Smooth muscle cell (in vitro differentiated cells): ENCODE measurements at regions not wholly inside any gene's neighbourhood (a gene's known extent, or its start where the extent isn't known, plus 50 kb on each side); places are given as distances from the start of the nearest gene placed in this dataset.

Experiments
- DNase-seq: peaks from one replicate; lab custom pipeline; 2025; ENCODE audit not compliant: unreplicated experiment; lab: John Stamatoyannopoulos, UW
- H2AFZ ChIP-seq: fragments of 200-600 bp; sonication (generic); 2 replicates; pipeline ENCODE4 v1.6.0; 2016; ENCODE audit warnings: antibody characterized with exemption, low read depth, mild to moderate bottlenecking
- H3F3A ChIP-seq: fragments of 200-600 bp; sonication (generic); 2 replicates; pipeline ENCODE4 v1.6.0; 2017; ENCODE audit warnings: antibody characterized with exemption, low read depth
- H3K27ac ChIP-seq: fragments of 200-600 bp; sonication (generic); 2 replicates; pipeline ENCODE4 v1.5.1; 2016; ENCODE audit warnings: low read depth, mild to moderate bottlenecking
- H3K27me3 ChIP-seq: fragments of 200-600 bp; sonication (generic); 2 replicates; pipeline ENCODE4 v1.6.1; 2016; ENCODE audit warnings: low read depth, mild to moderate bottlenecking
- H3K36me3 ChIP-seq: fragments of 200-600 bp; sonication (generic); 2 replicates; pipeline ENCODE4 v1.5.1; 2016; ENCODE audit warnings: low read depth
- H3K4me1 ChIP-seq: fragments of 200-600 bp; sonication (generic); 2 replicates; pipeline ENCODE4 v1.5.1; 2016; ENCODE audit warnings: low read depth
- H3K4me2 ChIP-seq: fragments of 200-600 bp; sonication (generic); 2 replicates; pipeline ENCODE4 v1.6.0; 2016; ENCODE audit warnings: mild to moderate bottlenecking
- H3K4me3 ChIP-seq: fragments of 200-600 bp; sonication (generic); 2 replicates; pipeline ENCODE4 v1.5.1; 2016; ENCODE audit warnings: mild to moderate bottlenecking
- H3K79me2 ChIP-seq: fragments of 200-600 bp; sonication (generic); 2 replicates; pipeline ENCODE4 v1.6.0; 2016; ENCODE audit warnings: low read depth, mild to moderate bottlenecking
- H3K9ac ChIP-seq: fragments of 200-600 bp; sonication (generic); 2 replicates; pipeline ENCODE4 v1.6.0; 2016; ENCODE audit warnings: low read depth
- H3K9me3 ChIP-seq: fragments of 200-600 bp; sonication (generic); replicated peaks from 2 replicates; pipeline ENCODE4 v1.5.1; 2016; ENCODE audit warnings: low read depth
- H4K20me1 ChIP-seq: fragments of 200-600 bp; sonication (generic); 2 replicates; pipeline ENCODE4 v1.6.0; 2016; ENCODE audit warnings: low read depth
- CTCF ChIP-seq: fragments of 200-600 bp; sonication (generic); IDR thresholded peaks from 2 replicates; pipeline ENCODE4 v1.5.1; 2017; ENCODE audit warnings: borderline replicate concordance, mild to moderate bottlenecking, antibody characterized with exemption; ENCODE audit not compliant: insufficient read depth, poor library complexity, severe bottlenecking
- WGBS: methylation state at CpG from one replicate; pipeline ENCODE4 v1.1.7; 2016; ENCODE audit warnings: low lambda C conversion rate; 5-methylcytosine and 5-hydroxymethylcytosine counted together

- Histone ChIP-seq H3K9me3 (peaks cover 4% of the 10 kb centered on the region), H3K9ac (no peak overlapping the region)
Measured at GRCh38 chr11:96905663-96906062, 515.9 kb downstream of the JRKL start.

GRCh38 chr11:96906476-96906875, 516.7 kb downstream of the JRKL start:
- Histone ChIP-seq H3K36me3 (no peaks in the 10 kb centered on the region), H4K20me1 (no peaks in the 10 kb centered on the region), H3K4me1 (no peaks in the 10 kb centered on the region), H3K79me2 (no peaks in the 10 kb centered on the region), H3F3A (no peaks in the 10 kb centered on the region), H3K4me2 (no peak overlapping the region), H3K4me3 (no peak overlapping the region), H3K9ac (no peak overlapping the region), H2AFZ (no peak overlapping the region), H3K27me3 (no peaks in the 10 kb centered on the region), H3K9me3 (peaks cover 4% of the 10 kb centered on the region), H3K27ac (no peak overlapping the region)
- DNase-seq = no peak
- WGBS = 81% methylated on average over 1 of the region's 1 CpG
- no peak for TF ChIP-seq CTCF

More at GRCh38 chr11:96905663-96906062, 515.9 kb downstream of the JRKL start:
- Histone ChIP-seq H2AFZ (no peak overlapping the region), H3K4me3 (no peak overlapping the region), H3F3A (no peaks in the 10 kb centered on the region), H3K79me2 (no peaks in the 10 kb centered on the region), H4K20me1 (no peaks in the 10 kb centered on the region), H3K36me3 (no peaks in the 10 kb centered on the region), H3K27ac (no peak overlapping the region), H3K4me2 (no peak overlapping the region), H3K4me1 (no peaks in the 10 kb centered on the region), H3K27me3 (no peaks in the 10 kb centered on the region)
- no peak for TF ChIP-seq CTCF
- DNase-seq = no peak

GRCh38 chr11:96925862-96926261, 536.0 kb downstream of the JRKL start:
- TF ChIP-seq CTCF = no peak
- Histone ChIP-seq H3F3A (no peaks in the 10 kb centered on the region), H3K9ac (no peak overlapping the region)

GRCh38 chr11:96940227-96940626, 550.4 kb downstream of the JRKL start:
- Histone ChIP-seq H3F3A (no peaks in the 10 kb centered on the region), H3K27me3 (no peaks in the 10 kb centered on the region), H3K36me3 (no peaks in the 10 kb centered on the region), H3K4me1 (no peaks in the 10 kb centered on the region), H3K4me3 (no peak overlapping the region), H3K79me2 (no peaks in the 10 kb centered on the region), H3K9ac (no peak overlapping the region), H3K4me2 (no peak overlapping the region), H3K27ac (no peak overlapping the region), H2AFZ (no peak overlapping the region), H3K9me3 (no peaks in the 10 kb centered on the region), H4K20me1 (no peaks in the 10 kb centered on the region)
- DNase-seq = no peak
- TF ChIP-seq CTCF = no peak

More at GRCh38 chr11:96925862-96926261, 536.0 kb downstream of the JRKL start:
- no peaks in the 10 kb centered on the region for H3K79me2 ChIP-seq
- H4K20me1 ChIP-seq = no peaks in the 10 kb centered on the region
- no peaks in the 10 kb centered on the region for H3K9me3 ChIP-seq
- H3K4me3 ChIP-seq = no peak overlapping the region
- no peak overlapping the region for H2AFZ ChIP-seq
- no peak overlapping the region for H3K27ac ChIP-seq
- no peaks in the 10 kb centered on the region for H3K27me3 ChIP-seq
- no peaks in the 10 kb centered on the region for H3K36me3 ChIP-seq
- no peak for DNase-seq
- H3K4me1 ChIP-seq = no peaks in the 10 kb centered on the region
- no peak overlapping the region for H3K4me2 ChIP-seq
